Mucosa of gallbladder (tissue), 1 donor: ENCODE measurements at regions not wholly inside any gene's neighbourhood (a gene's known extent, or its start where the extent isn't known, plus 50 kb on each side); places are given as distances from the start of the nearest gene placed in this dataset.

ENCODE experiments used
- DNase-seq: peaks from one replicate; pipeline ENCODE4 v3.0.0-alpha.2; 2020; ENCODE audit warnings: low spot score
- donor health status: DM: no; HTN: no; CAD: no.

DNA sequence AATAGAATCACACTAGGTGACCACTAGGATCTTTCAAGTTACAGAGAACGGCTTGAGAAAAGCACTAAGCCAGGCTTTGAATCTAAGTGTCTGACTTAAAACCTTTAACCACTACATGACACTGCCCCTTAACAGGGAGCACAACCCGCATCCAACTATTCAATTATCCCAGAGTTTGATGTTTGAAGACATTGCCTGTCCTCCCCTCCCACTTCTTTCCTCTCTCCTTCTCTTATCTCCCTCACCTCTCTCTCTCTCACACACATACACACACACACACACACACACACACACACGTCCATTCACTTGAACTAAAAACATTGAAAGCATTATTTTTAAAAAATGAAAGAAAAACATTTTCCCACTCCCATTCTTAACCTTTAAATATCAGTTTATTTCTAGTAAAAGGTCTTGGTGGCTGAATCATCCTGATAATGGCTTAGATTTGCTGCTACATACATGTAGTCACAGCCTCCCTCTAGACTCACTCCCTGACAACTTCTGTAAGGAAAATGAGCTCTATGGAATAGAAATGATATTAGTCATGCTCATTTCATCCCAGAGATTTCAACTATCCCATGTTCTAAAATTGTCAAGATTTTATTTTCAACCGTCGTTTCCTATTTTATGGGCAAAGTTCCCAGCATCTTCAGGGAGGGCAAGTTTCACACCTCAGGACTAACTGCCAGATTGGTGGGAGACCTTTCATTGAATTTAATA lies 53.5 kb upstream of the RAP1B start:
- no peak for DNase-seq

DNA sequence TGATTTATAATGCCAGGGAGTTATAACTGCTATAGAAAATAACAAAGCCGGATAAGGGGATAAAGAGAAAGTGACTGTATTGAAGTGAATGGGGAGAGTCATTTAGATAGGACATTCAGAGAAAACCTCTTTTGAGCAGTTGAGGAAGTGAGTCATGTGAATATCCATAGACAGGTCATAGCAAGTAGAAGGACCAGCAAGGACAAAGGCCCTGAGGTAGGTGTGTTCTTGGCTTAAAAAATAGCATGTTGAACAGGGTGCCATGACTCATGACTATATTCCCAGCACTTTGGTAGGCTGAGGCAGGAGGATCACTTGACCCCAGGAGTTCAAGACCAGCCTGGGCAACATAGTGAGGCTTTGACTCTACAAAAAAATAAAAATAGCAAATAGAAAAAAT lies 51.5 kb upstream of the RAP1B start:
- no peak for DNase-seq

DNA sequence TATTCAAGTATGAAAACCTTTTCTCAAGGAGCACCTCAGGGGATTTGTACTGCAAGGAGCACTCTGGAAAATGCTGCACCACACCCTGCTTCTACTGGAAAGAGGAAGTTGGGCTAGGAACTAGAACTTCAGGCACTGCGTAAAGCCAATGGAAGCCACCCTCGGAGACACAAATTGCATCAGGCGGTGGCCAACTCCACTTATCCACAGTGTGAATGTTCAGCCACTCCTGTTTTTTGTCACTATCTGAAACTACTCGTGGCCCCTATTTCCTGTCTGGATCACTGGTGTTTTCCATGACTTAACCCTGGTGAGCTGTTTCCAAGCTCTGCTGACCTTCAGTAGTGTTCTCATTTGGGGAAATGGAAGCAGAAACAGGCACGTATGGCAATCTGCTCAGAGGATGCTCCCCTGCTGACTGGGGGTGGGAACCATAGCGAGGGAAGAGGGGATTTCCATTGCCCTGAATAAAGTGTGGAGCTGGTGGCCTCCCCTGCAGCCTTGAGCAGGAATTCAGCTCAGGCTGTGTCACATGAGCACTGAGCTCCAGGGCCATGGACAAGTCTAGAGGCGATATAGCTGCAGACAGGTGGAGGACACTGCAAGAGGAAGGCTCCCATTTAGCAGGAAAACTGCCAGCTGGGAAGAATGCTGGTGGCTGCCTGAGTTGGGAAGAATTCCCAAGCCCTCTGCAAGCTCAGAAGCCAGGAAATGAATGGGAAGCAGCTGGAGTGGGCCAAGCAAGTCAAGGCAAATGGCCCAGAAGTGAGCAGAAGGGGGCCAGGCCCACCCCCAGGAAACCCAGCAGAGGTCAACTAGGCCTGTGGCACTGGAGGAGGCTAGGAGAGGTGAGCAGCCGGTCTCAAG lies 50.5 kb upstream of the RAP1B start:
- DNase-seq = peak; percentile 10

DNA sequence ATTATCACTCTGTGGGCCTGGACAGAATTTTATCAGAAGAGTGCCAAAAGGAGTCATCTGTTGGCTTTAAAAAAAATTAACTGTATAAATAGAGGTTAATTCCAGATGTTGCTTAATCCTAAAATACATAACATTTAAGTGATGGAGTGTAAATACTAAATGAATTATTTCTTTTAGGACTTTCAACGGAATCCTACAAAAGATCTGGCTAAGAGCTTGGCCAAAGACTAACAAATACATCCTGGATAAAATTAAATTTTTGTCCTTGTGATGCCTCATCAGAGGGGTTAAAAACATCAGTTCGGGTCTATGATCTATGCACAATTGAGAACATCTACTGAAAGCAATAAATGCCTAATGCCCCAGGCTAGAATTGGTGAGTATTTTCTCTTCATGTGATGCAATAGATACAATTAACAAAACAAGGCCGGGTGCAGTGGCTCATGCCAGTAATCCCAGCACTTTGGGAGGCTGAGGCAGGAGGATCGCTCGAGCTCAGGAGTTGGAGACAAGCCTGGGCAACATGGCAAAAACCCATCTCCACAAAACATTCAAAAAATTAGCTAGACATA lies 49.8 kb upstream of the RAP1B start:
- DNase-seq = no peak
